Progenitor cell of endocrine pancreas (in vitro differentiated cells): ENCODE measurements at regions not wholly inside any gene's neighbourhood (a gene's known extent, or its start where the extent isn't known, plus 50 kb on each side); places are given as distances from the start of the nearest gene placed in this dataset.

Source experiments
- DNase-seq: peaks from one replicate; pipeline ENCODE4 v3.0.0; 2021; ENCODE audit warnings: low spot score; ENCODE audit not compliant: unreplicated experiment
- H3K27ac Mint-ChIP-seq: 2 replicates; pipeline ENCODE4 v1.8.0; 2021; ENCODE audit warnings: mild to moderate bottlenecking, moderate library complexity, mixed read lengths
- H3K27me3 Mint-ChIP-seq: 2 replicates; pipeline ENCODE4 v1.8.0; 2021; ENCODE audit warnings: mixed read lengths
- H3K36me3 Mint-ChIP-seq: 2 replicates; pipeline ENCODE4 v1.8.0; 2022; ENCODE audit warnings: mixed read lengths; ENCODE audit not compliant: insufficient read depth
- H3K4me1 Mint-ChIP-seq: 2 replicates; pipeline ENCODE4 v1.8.0; 2021; ENCODE audit warnings: low read depth, mixed read lengths
- H3K4me3 Mint-ChIP-seq: 2 replicates; pipeline ENCODE4 v1.8.0; 2021; ENCODE audit warnings: low read depth, mild to moderate bottlenecking, moderate library complexity, mixed read lengths
- H3K9me3 Mint-ChIP-seq: 2 replicates; pipeline ENCODE4 v1.8.0; 2021; ENCODE audit warnings: low read depth, mixed read lengths
- TF ChIP-seq, protein P1 (sequence below): fragments of 200-600 bp; sonication (generic); IDR thresholded peaks from one replicate; pipeline ENCODE4 v1.5.0; 2021; ENCODE audit warnings: antibody characterized with exemption, mild to moderate bottlenecking; ENCODE audit not compliant: unreplicated experiment

DNA sequence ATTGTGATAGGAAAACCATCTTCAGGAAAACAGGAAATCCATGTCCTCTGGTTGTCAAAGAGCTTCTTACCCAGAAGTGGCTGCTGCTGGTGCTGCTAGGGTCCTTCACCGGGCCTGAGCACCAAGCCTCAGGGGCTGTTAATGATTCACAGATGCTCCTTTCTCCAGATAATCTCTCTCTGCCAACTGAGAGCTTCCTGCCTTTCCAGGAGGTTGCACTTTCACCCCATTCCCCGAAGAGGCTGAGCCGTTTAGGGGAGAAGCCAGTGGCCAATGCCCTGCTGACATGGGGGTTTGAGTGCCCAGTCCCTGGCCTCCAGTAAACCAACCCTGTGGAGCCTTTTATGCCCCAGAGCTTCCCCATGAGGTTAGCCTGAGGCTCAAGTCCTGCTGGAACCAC is 122.4 kb downstream of the CBLN4 start:
- DNase-seq = no peak

DNA sequence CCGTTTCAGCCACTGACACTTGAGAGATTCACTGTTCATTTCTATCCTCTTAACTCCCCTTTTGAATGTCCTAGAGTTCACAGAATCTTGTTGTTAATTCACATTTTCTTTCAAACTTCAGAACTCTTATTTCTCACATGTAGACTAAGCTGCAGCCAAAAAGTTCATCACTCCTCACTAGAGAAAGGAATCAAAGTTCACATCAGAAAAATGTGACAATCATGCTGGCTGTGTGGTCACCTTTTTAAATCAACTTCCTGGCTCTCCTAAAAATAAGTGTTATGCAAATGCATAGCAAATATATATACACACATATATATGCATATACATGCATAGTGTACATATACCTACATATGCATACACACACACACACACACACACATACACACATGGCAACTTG is 123.0 kb downstream of the CBLN4 start:
- H3K27me3 Mint-ChIP-seq = no peaks in the 10 kb centered on the region
- H3K36me3 Mint-ChIP-seq = peaks cover 1% of the 10 kb centered on the region
- H3K4me1 Mint-ChIP-seq = no peaks in the 10 kb centered on the region
- TF ChIP-seq, protein P1, sequence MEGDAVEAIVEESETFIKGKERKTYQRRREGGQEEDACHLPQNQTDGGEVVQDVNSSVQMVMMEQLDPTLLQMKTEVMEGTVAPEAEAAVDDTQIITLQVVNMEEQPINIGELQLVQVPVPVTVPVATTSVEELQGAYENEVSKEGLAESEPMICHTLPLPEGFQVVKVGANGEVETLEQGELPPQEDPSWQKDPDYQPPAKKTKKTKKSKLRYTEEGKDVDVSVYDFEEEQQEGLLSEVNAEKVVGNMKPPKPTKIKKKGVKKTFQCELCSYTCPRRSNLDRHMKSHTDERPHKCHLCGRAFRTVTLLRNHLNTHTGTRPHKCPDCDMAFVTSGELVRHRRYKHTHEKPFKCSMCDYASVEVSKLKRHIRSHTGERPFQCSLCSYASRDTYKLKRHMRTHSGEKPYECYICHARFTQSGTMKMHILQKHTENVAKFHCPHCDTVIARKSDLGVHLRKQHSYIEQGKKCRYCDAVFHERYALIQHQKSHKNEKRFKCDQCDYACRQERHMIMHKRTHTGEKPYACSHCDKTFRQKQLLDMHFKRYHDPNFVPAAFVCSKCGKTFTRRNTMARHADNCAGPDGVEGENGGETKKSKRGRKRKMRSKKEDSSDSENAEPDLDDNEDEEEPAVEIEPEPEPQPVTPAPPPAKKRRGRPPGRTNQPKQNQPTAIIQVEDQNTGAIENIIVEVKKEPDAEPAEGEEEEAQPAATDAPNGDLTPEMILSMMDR = no peak
- H3K27ac Mint-ChIP-seq = no peak overlapping the region
- no peak for DNase-seq
- peaks cover 46% of the 10 kb centered on the region for H3K9me3 Mint-ChIP-seq
- H3K4me3 Mint-ChIP-seq = no peak overlapping the region

More for the DNA sequence above, 122.4 kb downstream of the CBLN4 start:
- no peak overlapping the region for H3K27ac Mint-ChIP-seq
- peaks cover 1% of the 10 kb centered on the region for H3K36me3 Mint-ChIP-seq
- H3K27me3 Mint-ChIP-seq = no peaks in the 10 kb centered on the region
- H3K4me3 Mint-ChIP-seq = no peak overlapping the region
- peaks cover 46% of the 10 kb centered on the region for H3K9me3 Mint-ChIP-seq
- TF ChIP-seq, protein P1 = no peak
- H3K4me1 Mint-ChIP-seq = no peaks in the 10 kb centered on the region

DNA sequence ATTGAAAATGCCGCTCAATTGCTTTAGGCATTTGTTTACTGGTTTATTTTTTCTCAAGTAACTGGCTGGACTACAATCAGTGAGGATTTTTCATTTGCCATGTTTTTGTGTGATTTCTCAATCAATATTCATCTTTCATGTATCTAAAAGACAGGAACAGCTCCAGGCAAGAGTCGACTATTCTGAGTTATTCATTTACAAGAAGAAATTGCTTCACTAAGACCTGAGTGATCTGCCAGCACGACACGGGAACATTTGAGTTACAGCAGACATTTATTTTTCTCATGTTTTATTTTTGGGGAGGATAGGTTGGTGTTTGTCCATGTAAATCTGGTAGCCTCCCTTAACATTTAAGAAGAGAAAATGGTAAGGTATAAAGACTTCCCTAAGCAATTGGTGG is 124.1 kb downstream of the CBLN4 start:
- Mint-ChIP-seq H3K36me3 (peaks cover 1% of the 10 kb centered on the region), H3K9me3 (peaks cover 48% of the 10 kb centered on the region), H3K4me1 (no peaks in the 10 kb centered on the region), H3K27ac (no peak overlapping the region), H3K27me3 (no peaks in the 10 kb centered on the region), H3K4me3 (no peak overlapping the region)
- DNase-seq = no peak
- TF ChIP-seq, protein P1 = no peak

DNA sequence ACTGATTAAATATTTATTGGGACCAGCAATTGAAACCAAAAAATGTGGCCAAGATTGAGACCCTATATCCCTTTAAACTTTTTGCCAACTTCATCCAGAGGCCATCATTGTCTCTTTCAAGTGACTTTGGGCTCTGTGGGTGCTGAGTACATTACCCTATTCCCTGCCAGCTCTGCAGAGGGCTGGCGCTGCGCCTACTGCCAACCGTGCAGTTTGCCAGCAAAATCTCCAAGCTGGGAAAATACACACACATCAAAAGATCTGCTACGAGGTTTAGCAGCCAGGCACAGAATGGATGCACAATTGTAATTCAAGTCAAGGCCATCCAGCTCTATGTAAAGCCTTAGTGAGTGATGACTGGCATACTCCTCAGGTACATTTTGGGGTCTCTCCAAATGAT is 125.0 kb downstream of the CBLN4 start:
- no peak for DNase-seq
- Mint-ChIP-seq H3K9me3 (peaks cover 50% of the 10 kb centered on the region), H3K27ac (no peak overlapping the region), H3K27me3 (no peaks in the 10 kb centered on the region), H3K36me3 (peaks cover 1% of the 10 kb centered on the region), H3K4me3 (no peak overlapping the region), H3K4me1 (no peaks in the 10 kb centered on the region)
- TF ChIP-seq, protein P1 = no peak

DNA sequence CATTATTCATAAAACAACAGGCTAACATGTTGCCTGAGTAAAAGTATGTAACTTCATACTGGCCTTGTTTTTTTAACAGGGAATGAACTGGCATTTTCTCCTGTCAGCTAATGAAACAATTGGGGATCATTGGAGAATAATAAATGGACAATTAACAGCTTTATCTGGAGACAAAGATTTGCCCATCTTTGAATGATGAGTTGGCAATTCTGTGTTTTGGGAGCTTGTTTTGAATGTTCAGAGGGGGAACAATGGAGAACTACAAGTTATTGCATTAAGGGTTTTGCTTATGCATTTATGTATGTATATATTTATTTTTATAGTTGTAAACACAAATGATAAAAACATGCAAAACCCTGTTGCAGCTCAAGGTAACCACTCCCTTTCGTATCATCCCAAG is 150.3 kb downstream of the CBLN4 start:
- TF ChIP-seq, protein P1 = no peak
- DNase-seq = no peak

More for the DNA sequence above, 150.3 kb downstream of the CBLN4 start:
- H3K27ac Mint-ChIP-seq = no peak overlapping the region
- no peaks in the 10 kb centered on the region for H3K27me3 Mint-ChIP-seq
- no peaks in the 10 kb centered on the region for H3K4me1 Mint-ChIP-seq
- no peak overlapping the region for H3K4me3 Mint-ChIP-seq
- peaks cover 2% of the 10 kb centered on the region for H3K36me3 Mint-ChIP-seq
- peaks cover 30% of the 10 kb centered on the region for H3K9me3 Mint-ChIP-seq
